ENCODE measurements at regions not wholly inside any gene's neighbourhood (a gene's known extent, or its start where the extent isn't known, plus 50 kb on each side); places are given as distances from the start of the nearest gene placed in this dataset.

- no peak for TF ChIP-seq CTCF (IDR thresholded peaks at IDR 0.05)
- Histone ChIP-seq H3K36me3 (no peaks in the 10 kb centered on the region), H3K9me3 (no peaks in the 10 kb centered on the region), H3K27me3 (replicated peaks; ENCODE audit: insufficient read depth) (peaks cover 10% of the 10 kb centered on the region), H3K4me1 (ENCODE audit: control insufficient read depth in 1 of 2, low read depth in 2 of 2) (no peaks in the 10 kb centered on the region), H3K27ac (no peak overlapping the region), H3K4me3 (no peak overlapping the region)
- DNase-seq (ENCODE audit: low spot score) (no peak), ATAC-seq (ENCODE audit: insufficient number of reproducible peaks, low FRiP score, low read depth) (no peak)
Observed at GRCh38 chr16:86287664-86288201, 222.6 kb upstream of the FOXF1 start.

- ATAC-seq (ENCODE audit: insufficient number of reproducible peaks, low FRiP score, low read depth) = no peak
- Histone ChIP-seq H3K9me3 (no peaks in the 10 kb centered on the region), H3K36me3 (no peaks in the 10 kb centered on the region), H3K27me3 (replicated peaks; ENCODE audit: insufficient read depth) (peaks cover 10% of the 10 kb centered on the region), H3K27ac (no peak overlapping the region), H3K4me3 (no peak overlapping the region), H3K4me1 (ENCODE audit: control insufficient read depth in 1 of 2, low read depth in 2 of 2) (no peaks in the 10 kb centered on the region)
- no peak for DNase-seq (ENCODE audit: low spot score)
- TF ChIP-seq CTCF (IDR thresholded peaks at IDR 0.05) = no peak
Observed at GRCh38 chr16:86288716-86289294, 221.5 kb upstream of the FOXF1 start.

- TF ChIP-seq CTCF (IDR thresholded peaks at IDR 0.05) = no peak
- Histone ChIP-seq H3K4me1 (ENCODE audit: control insufficient read depth in 1 of 2, low read depth in 2 of 2) (no peaks in the 10 kb centered on the region), H3K9me3 (no peaks in the 10 kb centered on the region), H3K36me3 (no peaks in the 10 kb centered on the region), H3K4me3 (no peak overlapping the region), H3K27ac (no peak overlapping the region), H3K27me3 (replicated peaks; ENCODE audit: insufficient read depth) (peaks cover 10% of the 10 kb centered on the region)
- DNase-seq (ENCODE audit: low spot score) (no peak), ATAC-seq (ENCODE audit: insufficient number of reproducible peaks, low FRiP score, low read depth) (no peak)
Observed at GRCh38 chr16:86289304-86289703, 221.0 kb upstream of the FOXF1 start.

GRCh38 chr16:86289907-86290306 is 220.4 kb upstream of the FOXF1 start:
- TF ChIP-seq CTCF (IDR thresholded peaks at IDR 0.05) = no peak
- Histone ChIP-seq H3K27ac (no peak overlapping the region), H3K4me3 (no peak overlapping the region), H3K27me3 (replicated peaks; ENCODE audit: insufficient read depth) (peaks cover 10% of the 10 kb centered on the region), H3K36me3 (no peaks in the 10 kb centered on the region), H3K9me3 (no peaks in the 10 kb centered on the region), H3K4me1 (ENCODE audit: control insufficient read depth in 1 of 2, low read depth in 2 of 2) (no peaks in the 10 kb centered on the region)
- no peak for DNase-seq (ENCODE audit: low spot score)
- ATAC-seq (ENCODE audit: insufficient number of reproducible peaks, low FRiP score, low read depth) = no peak

- peaks cover 10% of the 10 kb centered on the region for H3K27me3 ChIP-seq (replicated peaks; ENCODE audit: insufficient read depth)
- no peak for ATAC-seq (ENCODE audit: insufficient number of reproducible peaks, low FRiP score, low read depth)
- no peak overlapping the region for H3K4me3 ChIP-seq
- DNase-seq (ENCODE audit: low spot score) = no peak
- no peak for TF ChIP-seq CTCF (IDR thresholded peaks at IDR 0.05)
- H3K36me3 ChIP-seq = no peaks in the 10 kb centered on the region
- no peaks in the 10 kb centered on the region for H3K4me1 ChIP-seq (ENCODE audit: control insufficient read depth in 1 of 2, low read depth in 2 of 2)
- H3K9me3 ChIP-seq = no peaks in the 10 kb centered on the region
- no peak overlapping the region for H3K27ac ChIP-seq
Observed at GRCh38 chr16:86291491-86291890, 218.8 kb upstream of the FOXF1 start.
